WERI-Rb-1 (cell line): ENCODE measurements at regions not wholly inside any gene's neighbourhood (a gene's known extent, or its start where the extent isn't known, plus 50 kb on each side); places are given as distances from the start of the nearest gene placed in this dataset.

Experiments used
- DNase-seq: peaks from one replicate; pipeline ENCODE4 v3.0.0-alpha.2; 2020
- H3K27ac ChIP-seq: fragments of 250-450 bp; sonication (Bioruptor Pico); 2 replicates; pipeline ENCODE4 v1.5.1; 2020; ENCODE audit warnings: mild to moderate bottlenecking, moderate library complexity
- H3K27me3 ChIP-seq: fragments of 250-450 bp; sonication (Bioruptor Pico); 2 replicates; pipeline ENCODE4 v1.5.1; 2021; ENCODE audit warnings: mild to moderate bottlenecking, low read depth, moderate library complexity; ENCODE audit not compliant: insufficient read depth, severe bottlenecking
- H3K36me3 ChIP-seq: fragments of 250-450 bp; sonication (Bioruptor Pico); 2 replicates; pipeline ENCODE4 v1.5.1; 2020; ENCODE audit warnings: mild to moderate bottlenecking, moderate library complexity
- H3K4me3 ChIP-seq: 2 replicates; pipeline ENCODE4 v1.5.1; 2011; ENCODE audit warnings: low read depth, mild to moderate bottlenecking, control low read depth, low read length
- H3K9me3 ChIP-seq: fragments of 250-450 bp; sonication (Bioruptor Pico); 2 replicates; pipeline ENCODE4 v1.5.1; 2021; ENCODE audit warnings: mild to moderate bottlenecking, moderate library complexity; ENCODE audit not compliant: severe bottlenecking
- TF ChIP-seq, protein P1 (sequence below): IDR thresholded peaks from 2 replicates; pipeline ENCODE4 v1.5.1; 2011; ENCODE audit warnings: low read depth, mild to moderate bottlenecking, control low read depth, inconsistent platforms, low read length

DNA sequence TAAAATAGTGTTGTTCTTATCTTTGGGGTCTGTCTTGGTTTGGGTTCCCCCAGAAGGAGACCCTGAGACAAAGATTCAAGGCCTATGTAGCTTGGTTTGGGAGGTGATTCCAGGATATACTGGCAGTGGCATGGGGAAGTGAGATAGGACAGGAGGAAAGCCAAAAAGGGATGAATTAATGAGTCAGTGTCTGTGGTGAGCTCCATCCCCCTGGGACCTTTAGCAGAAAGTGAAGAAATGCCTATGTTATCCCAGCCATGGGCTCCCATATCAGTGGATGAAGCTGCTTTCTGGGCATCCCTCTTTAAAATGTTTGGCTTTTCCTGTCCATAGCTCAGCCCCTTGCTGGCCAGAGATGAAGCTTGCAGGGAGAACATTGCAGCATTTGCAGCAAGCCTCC, 217.0 kb upstream of the CTBP2 start:
- Histone ChIP-seq H3K27me3 (peaks cover 9% of the 10 kb centered on the region), H3K9me3 (peaks cover 6% of the 10 kb centered on the region), H3K36me3 (no peaks in the 10 kb centered on the region), H3K27ac (no peak overlapping the region), H3K4me3 (no peak overlapping the region)
- TF ChIP-seq, protein P1, sequence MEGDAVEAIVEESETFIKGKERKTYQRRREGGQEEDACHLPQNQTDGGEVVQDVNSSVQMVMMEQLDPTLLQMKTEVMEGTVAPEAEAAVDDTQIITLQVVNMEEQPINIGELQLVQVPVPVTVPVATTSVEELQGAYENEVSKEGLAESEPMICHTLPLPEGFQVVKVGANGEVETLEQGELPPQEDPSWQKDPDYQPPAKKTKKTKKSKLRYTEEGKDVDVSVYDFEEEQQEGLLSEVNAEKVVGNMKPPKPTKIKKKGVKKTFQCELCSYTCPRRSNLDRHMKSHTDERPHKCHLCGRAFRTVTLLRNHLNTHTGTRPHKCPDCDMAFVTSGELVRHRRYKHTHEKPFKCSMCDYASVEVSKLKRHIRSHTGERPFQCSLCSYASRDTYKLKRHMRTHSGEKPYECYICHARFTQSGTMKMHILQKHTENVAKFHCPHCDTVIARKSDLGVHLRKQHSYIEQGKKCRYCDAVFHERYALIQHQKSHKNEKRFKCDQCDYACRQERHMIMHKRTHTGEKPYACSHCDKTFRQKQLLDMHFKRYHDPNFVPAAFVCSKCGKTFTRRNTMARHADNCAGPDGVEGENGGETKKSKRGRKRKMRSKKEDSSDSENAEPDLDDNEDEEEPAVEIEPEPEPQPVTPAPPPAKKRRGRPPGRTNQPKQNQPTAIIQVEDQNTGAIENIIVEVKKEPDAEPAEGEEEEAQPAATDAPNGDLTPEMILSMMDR = no peak
- no peak for DNase-seq

DNA sequence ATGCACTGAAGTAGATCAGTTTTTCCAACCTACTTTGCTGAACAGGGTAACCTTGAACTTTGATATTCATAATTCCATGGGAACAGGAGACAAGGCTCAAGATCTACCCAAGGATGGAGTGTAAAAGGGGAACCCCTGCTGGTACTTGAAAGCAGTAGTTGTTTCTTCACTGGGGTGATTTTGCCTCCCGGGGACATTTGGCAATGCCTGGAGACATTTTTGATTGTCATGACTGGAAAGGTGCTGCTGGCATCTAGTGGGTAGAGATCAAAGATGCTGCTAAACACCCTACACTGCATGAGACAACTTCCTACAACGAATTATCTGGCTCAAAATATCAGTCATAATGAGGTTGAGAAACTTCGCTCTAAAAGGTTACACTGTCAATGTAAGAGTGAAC, 214.8 kb upstream of the CTBP2 start:
- Histone ChIP-seq H3K27me3 (peaks cover 9% of the 10 kb centered on the region), H3K27ac (no peak overlapping the region), H3K4me3 (no peak overlapping the region), H3K9me3 (peaks cover 6% of the 10 kb centered on the region), H3K36me3 (no peaks in the 10 kb centered on the region)
- DNase-seq = no peak
- TF ChIP-seq, protein P1 = no peak

DNA sequence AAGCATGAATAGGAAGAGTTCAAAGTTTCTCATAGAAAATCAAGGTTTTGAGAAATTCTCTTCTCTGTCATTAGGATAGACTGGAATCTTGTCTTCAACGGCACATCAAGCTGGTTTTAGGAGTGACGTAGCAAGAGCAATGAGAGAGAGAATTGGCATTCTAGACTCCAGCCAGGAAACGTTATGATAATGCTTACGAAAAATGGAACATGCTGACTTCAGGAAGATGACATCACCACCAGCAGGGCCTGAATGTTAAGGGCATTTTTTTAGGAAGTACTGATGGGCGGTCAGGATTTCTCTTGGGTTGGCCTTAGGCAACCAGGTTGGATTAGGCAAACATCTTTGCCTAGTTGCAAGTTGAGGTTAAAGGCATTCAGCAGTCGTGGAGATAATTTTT, 213.2 kb upstream of the CTBP2 start:
- peaks cover 9% of the 10 kb centered on the region for H3K27me3 ChIP-seq
- no peak overlapping the region for H3K4me3 ChIP-seq
- no peak for DNase-seq
- TF ChIP-seq, protein P1 = no peak
- H3K36me3 ChIP-seq = no peaks in the 10 kb centered on the region
- no peak overlapping the region for H3K27ac ChIP-seq
- H3K9me3 ChIP-seq = no peaks in the 10 kb centered on the region

DNA sequence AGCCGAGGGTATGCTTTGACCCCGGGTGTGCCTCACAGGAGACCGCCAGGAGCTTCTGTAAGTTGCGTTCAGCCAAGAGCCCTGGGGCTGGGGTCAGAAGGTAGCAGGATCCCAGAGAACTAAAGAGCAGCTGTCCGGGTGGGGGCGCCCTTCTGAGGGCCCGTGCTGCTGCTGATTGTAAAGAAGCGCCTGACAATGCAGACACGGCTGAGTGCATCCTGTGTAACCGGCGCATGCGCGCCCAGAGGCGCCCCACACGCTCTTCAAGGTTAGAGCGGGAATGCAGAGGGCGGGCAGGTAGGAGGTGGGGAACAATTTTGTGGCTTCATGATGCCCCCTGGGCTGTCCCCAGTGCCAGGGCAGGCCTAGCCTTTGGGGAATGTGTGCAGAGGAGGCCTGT, 210.2 kb upstream of the CTBP2 start:
- TF ChIP-seq, protein P1 = peak; percentile 21; the same call in 1 of the 2 replicates
- Histone ChIP-seq H3K27me3 (peaks cover 12% of the 10 kb centered on the region), H3K36me3 (no peaks in the 10 kb centered on the region), H3K27ac (no peak overlapping the region), H3K4me3 (no peak overlapping the region), H3K9me3 (no peaks in the 10 kb centered on the region)
- DNase-seq = no peak

DNA sequence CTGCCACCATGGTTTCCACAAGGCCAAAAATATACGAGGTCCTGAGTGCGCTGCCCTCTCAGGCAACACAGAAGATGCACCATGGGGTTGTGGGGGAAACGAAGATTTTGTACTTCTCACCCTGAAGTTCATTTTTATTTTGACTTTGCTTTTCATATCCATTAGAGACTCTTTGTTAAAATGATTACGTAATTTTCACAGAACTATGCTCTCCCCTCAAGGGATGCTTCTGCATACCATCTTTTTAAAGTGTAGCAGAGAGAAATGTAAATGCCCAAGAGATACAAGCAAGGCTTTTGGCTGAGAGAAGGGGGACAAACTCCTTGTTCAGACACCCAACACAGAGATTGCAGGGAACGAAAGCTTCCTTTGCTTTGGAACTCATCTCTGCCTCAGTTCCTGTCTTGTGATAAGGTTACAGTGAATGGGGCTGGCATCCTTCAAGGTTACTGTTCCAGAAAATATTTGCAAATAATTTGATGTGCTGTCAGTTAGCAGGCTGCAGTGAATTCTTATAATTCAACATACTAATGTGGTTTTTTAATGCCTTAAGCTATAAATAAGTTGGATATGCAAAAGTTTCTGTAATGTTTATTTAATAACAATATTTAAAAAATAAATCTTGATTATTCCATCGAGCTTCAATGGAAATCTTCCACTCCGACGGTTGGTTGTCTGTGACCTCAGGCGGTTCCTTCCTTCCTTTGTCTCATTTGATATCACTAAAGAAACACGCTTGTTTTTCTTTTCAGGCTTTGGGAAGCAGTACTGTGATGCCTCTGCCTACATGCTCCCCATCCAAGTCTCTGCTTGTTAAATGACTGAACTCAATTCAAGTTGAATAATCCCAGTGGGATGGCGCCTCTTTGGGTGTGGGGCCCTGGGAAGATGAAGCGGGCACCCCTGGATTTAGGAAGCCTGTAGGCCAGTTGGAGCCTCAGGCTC, 209.3 kb upstream of the CTBP2 start:
- no peak overlapping the region for H3K4me3 ChIP-seq
- no peaks in the 10 kb centered on the region for H3K36me3 ChIP-seq
- TF ChIP-seq, protein P1 = no peak
- H3K27me3 ChIP-seq = peaks cover 12% of the 10 kb centered on the region
- no peaks in the 10 kb centered on the region for H3K9me3 ChIP-seq
- H3K27ac ChIP-seq = no peak overlapping the region
- no peak for DNase-seq
